GM23338 (cell line): ENCODE measurements at regions not wholly inside any gene's neighbourhood (a gene's known extent, or its start where the extent isn't known, plus 50 kb on each side); places are given as distances from the start of the nearest gene placed in this dataset.

Source experiments
- CREB1 ChIP-seq: fragments of 250-450 bp; sonication (Bioruptor Pico); IDR thresholded peaks from 2 replicates; pipeline ENCODE4 v1.5.0; 2020; ENCODE audit warnings: low read depth, mild to moderate bottlenecking, moderate library complexity
- CTCF ChIP-seq, 2 experiments: fragments of 200-600 bp in 1 of 2; sonication (generic) in 1 of 2; conservative IDR thresholded peaks; 2 replicates each; pipeline versions ENCODE4 v1.5.1 to v1.6.1; 2016 to 2017; ENCODE audit warnings: antibody characterized with exemption in 2 of 2, low read depth in 2 of 2, mild to moderate bottlenecking in 2 of 2, moderate library complexity in 1 of 2
- ETS1 ChIP-seq: IDR thresholded peaks from 2 replicates; pipeline ENCODE4 v1.6.1; 2016; ENCODE audit warnings: antibody characterized with exemption
- EZH2 ChIP-seq: fragments of 200-600 bp; sonication (generic); IDR thresholded peaks from one replicate; pipeline ENCODE4 v1.8.0; 2017; ENCODE audit warnings: antibody characterized with exemption, mild to moderate bottlenecking, low read depth; ENCODE audit not compliant: unreplicated experiment
- EZH2phosphoT487 ChIP-seq: fragments of 200-600 bp; sonication (generic); IDR thresholded peaks from one replicate; pipeline ENCODE4 v1.8.1; 2018; ENCODE audit warnings: antibody characterized with exemption; ENCODE audit not compliant: unreplicated experiment
- JUNB ChIP-seq: IDR thresholded peaks from one replicate; pipeline ENCODE4 v1.6.1; 2016; ENCODE audit warnings: antibody characterized with exemption; ENCODE audit not compliant: unreplicated experiment
- NANOG ChIP-seq: IDR thresholded peaks from 2 replicates; pipeline ENCODE4 v1.6.1; 2016; ENCODE audit warnings: antibody characterized with exemption, borderline replicate concordance
- POLR2AphosphoS5 ChIP-seq: IDR thresholded peaks from 2 replicates; pipeline ENCODE4 v1.6.1; 2016; ENCODE audit warnings: antibody characterized with exemption, low read depth
- REST ChIP-seq: IDR thresholded peaks from one replicate; pipeline ENCODE4 v1.6.1; 2018; ENCODE audit warnings: antibody characterized with exemption; ENCODE audit not compliant: unreplicated experiment
- STAT1 ChIP-seq: IDR thresholded peaks from one replicate; pipeline ENCODE4 v1.6.1; 2016; ENCODE audit warnings: antibody characterized with exemption; ENCODE audit not compliant: unreplicated experiment
- ZNF114 ChIP-seq: fragments of 250-450 bp; sonication (Bioruptor Pico); IDR thresholded peaks from 2 replicates; pipeline ENCODE4 v1.5.0; 2020; ENCODE audit warnings: mild to moderate bottlenecking, moderate library complexity
- ZNF331 ChIP-seq: fragments of 250-450 bp; sonication (Bioruptor Pico); IDR thresholded peaks from 2 replicates; pipeline ENCODE4 v1.5.0; 2020; ENCODE audit warnings: low read depth, mild to moderate bottlenecking, moderate library complexity
- ZNF462 ChIP-seq: fragments of 250-450 bp; sonication (Bioruptor Pico); IDR thresholded peaks from 2 replicates; pipeline ENCODE4 v1.5.0; 2020; ENCODE audit warnings: mild to moderate bottlenecking, moderate library complexity

GRCh38 chr2:195495351-195495750, 161.7 kb upstream of the SLC39A10 start:
- TF ChIP-seq CTCF (conservative IDR thresholded peaks at IDR 0.05; ENCODE audit: low read depth in 2 of 2), result no peak
- TF ChIP-seq POLR2AphosphoS5, result no peak
- no peak for TF ChIP-seq EZH2phosphoT487
- TF ChIP-seq ZNF114 (CRISPR knock-in tag), result no peak
- no peak for TF ChIP-seq REST
- no peak for TF ChIP-seq EZH2
- no peak for TF ChIP-seq CREB1
- TF ChIP-seq ETS1, result no peak
- TF ChIP-seq JUNB, result no peak
- TF ChIP-seq ZNF331 (CRISPR knock-in tag), result no peak
- no peak for TF ChIP-seq ZNF462
- no peak for TF ChIP-seq NANOG
- no peak for TF ChIP-seq STAT1
